GM19193 (cell line): ENCODE measurements at regions not wholly inside any gene's neighbourhood (a gene's known extent, or its start where the extent isn't known, plus 50 kb on each side); places are given as distances from the start of the nearest gene placed in this dataset.

Source experiments
- POLR2A ChIP-seq: IDR thresholded peaks from 4 replicates; pipeline ENCODE4 v1.6.1; 2011; ENCODE audit not compliant: insufficient read depth, insufficient read length; ENCODE audit errors: extremely low read depth

DNA sequence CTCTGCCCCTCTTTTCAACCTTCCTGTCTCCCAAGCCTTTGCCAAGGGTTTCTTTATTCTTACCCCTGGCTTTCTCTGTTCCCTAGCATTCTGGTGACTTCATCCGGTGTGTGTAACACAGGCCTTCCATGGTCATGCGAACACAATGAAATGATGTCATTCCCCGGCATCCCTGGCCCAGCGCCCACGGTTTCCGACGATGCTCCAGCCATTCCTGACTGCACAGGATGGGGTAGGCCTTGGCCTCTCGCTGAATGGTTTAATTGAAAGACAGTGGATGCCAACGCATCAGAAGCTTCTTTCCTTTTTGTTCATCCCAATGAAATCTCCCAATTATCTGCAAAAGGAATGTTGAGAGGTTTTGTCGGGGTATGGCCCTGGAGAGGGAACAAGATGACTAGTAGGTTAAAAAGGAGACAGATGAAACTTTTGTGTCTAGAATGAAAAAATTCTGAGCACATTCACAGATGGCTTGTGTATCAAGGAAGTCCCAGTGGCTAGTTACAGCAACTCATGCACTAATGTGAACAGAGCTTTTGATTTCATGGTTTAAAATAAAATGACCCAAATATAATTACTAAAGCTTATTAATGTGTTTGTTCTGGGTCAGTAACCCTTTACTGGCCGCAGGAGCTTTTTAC, 655.0 kb downstream of the QKI start:
- TF ChIP-seq POLR2A = no peak

DNA sequence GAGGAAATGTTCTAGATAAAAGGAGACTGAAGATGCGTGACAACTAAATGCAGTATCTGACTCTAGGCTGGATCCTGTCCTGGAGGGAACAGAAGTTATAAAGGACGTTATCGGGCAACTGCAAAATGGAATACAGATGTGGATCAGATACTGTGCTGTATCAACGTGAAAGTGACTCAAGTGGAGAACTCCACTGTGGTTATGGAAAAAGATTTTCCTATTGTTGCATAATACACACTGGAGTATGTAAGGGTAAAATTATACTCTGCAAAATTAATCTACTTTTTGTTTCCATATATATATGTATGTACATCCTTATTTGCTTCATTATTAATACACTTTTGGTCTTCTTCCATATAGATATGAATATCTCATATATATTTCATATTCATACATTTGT, 654.0 kb downstream of the QKI start:
- TF ChIP-seq POLR2A = no peak

DNA sequence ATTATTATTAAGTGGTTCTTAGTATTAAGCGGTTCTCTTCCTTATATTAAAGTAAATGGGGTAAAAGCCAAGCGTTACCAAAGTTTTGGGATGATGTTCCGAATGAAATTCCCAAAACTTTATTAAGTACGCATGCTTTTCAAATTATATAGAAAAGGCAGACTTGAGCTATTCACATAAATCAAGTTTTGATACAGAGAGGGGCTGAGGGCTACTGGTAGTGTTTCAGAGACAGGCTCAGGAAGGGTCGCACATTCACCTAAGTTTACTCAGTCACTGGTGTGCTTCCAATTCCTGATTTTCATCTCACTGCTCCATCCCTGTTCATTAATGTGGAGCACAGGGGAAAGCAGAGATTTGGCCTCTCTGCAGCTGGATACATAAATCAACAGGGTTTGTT, 652.2 kb downstream of the QKI start:
- no peak for TF ChIP-seq POLR2A

DNA sequence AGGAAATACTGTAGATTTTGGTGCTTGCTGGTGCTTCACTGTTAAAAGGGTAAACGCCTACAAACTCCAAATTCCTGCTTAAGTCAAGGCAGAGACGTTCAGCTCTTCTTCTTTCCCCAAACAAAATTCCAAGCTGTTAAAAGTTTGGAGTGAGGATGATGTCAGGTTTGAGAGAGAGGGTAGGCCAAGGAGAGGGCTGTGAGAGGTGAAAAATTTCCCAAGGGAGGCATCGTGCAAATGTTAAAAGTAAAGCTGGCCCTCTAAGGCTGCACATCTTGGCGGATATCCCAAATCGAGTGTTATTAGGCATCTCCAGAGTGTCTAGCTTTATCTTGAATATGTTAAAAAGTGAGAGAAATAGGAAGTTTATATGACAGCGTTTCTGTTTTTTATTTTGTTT, 651.8 kb downstream of the QKI start:
- TF ChIP-seq POLR2A = no peak

DNA sequence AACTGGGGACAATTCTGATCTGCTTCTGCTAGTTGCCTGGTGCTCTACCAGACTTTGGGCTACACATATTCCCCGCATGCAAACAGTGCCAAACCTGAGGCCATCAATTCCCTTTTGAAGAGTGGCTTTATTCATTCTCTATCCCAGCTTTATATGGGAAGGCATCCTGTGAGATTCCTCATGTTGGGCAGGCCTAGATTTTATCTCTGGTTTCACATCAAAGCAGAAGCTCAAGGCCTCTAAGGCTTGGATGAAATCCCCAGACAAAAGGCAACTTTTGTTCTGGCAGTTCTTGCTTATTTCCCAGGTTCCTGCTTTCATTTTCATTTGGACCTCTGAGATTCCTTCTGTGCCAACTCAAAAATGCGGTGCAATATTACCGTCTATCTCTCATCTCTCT, 648.8 kb downstream of the QKI start:
- no peak for TF ChIP-seq POLR2A

DNA sequence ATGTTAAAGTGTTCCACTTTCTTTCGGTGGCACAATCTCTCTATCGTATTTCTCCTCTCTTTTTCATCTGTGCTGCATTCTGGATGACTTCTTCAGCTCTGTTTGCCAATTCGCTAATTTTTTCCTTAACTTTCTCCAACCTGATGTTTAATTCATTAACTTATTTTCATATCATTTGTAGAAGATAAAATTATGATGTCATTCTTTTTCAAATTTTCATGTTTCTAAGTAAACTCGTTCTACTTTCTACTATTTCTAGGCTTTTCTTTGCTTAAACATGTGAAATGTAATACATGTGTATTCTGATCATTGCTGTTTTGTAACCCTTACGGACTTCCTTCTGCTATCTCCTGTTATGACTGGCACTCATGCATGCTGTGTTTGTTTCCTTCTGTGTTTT, 648.4 kb downstream of the QKI start:
- no peak for TF ChIP-seq POLR2A

DNA sequence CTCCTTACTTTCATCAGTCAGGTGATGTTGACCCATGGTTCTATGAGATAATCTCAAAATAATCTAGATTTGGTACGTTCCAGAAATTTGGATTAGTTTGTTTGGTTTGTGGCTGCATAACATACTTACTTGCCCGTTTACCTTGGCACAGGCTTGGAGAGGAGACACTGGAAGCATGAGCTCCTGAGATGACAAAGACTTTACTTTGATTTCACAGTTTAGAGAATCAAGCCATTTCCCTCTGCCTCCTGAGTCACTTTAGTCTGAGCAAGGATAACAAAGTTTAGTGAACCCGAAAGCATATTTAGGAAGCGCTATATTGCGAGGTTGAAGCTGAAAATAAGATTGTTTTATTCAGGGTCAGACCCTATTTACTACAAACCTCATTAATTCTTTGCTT, 643.4 kb downstream of the QKI start:
- no peak for TF ChIP-seq POLR2A

DNA sequence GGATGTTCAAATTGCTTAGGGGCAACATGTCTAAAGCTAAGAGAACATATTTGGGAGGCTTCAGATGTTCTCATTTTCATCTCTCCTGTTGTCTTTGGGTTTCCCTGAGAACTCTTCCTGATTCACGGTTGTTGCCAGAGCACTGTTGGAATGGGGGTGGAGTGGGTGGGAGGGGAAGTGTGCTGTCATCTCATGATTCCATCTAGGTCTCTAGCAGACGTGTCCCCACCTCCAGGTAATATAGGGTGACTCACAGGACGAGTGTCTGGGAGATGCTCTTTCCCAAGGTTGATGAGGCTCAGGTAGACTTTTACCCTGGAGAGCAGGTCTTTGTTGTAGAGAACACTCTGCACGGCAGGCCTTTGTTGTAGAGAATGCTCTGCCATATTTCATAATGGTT, 636.9 kb downstream of the QKI start:
- no peak for TF ChIP-seq POLR2A

DNA sequence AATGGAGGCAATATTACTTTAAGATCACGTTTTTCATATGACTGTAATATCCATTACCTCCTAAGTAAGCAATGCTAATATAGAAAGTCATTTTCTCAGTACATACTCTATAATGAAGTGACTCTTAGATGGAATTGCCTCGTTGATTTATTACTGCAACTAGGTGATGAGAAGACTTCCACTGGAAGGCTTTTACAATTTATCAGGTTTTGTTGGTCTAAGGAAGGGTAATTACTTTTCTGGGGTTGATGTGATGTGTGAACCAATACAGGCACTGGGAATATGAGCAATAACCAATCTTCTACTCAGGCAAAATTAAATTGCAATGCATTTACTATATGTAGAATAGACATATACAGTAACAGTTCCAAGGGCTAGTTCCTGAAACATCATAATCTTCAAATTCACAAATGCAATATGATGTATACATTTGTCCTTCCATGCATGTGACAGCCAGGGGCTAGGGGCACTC, 635.0 kb downstream of the QKI start:
- TF ChIP-seq POLR2A = no peak

DNA sequence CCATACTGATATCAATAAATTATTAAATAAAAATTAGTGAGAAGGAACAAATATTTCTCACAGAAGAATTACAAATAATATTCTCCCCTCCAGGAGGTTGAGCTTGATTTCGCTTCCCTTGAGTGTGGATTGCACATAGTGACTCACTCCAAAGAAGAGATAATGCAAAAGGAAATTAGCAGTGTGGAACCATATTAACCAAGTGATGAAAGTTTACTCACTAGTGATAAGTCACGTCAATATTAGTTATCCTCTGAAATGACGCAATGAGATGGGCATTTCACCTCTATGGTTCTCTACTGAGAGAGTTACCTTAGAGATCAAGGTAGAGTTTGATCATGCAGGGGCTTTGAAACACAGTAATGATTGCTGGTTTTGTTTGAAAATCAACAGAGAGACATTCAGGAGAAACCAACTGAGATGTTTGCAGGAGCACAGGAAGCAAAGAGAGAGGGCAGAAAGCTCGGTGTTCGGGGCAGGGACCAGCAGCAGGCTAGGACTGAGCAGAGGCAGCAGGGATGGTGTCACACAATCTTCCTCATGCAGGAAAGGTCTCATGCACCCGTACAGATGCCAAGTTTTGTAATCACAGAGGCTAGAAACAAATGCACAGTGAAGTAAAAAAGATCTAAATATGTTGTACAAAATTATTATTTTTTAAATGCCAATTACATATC, 634.5 kb downstream of the QKI start:
- TF ChIP-seq POLR2A = no peak

DNA sequence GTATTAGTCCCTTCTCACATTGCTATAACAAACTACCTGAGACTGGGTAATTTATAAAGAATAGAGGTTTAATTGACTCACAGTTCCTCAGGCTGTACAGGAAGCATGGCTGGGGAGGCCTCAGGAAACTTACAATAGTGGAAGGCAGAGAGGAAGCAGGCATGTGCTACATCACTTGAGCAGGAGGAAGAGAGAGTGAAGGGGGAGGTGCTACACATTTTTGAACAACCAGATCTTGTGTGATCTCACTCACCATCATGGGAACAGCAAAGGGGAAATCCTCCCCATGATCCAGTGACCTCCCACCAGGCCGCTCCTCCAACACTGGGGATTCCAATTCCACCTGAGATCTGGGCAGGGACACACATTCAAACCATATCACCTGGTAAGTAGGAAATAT, 630.6 kb downstream of the QKI start:
- TF ChIP-seq POLR2A = no peak

DNA sequence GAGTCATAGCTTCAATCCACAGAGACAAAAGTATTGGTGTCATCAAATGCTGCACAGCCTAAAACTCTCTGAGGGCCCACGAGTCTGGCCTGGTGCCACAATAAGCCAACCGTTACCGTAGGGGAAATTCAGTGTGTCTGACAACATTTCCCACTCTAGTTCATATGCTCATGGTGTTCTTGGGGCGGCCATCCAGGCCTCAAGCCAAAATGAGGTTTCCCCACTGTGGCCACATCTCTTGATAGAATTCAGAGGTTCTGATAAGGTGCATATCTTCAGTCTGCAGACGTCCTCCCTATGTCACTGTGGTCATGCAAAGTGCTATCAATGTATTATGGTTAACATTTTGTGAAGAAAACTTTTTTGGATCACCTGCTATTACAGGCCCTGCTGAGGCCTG, 627.7 kb downstream of the QKI start:
- TF ChIP-seq POLR2A = no peak

DNA sequence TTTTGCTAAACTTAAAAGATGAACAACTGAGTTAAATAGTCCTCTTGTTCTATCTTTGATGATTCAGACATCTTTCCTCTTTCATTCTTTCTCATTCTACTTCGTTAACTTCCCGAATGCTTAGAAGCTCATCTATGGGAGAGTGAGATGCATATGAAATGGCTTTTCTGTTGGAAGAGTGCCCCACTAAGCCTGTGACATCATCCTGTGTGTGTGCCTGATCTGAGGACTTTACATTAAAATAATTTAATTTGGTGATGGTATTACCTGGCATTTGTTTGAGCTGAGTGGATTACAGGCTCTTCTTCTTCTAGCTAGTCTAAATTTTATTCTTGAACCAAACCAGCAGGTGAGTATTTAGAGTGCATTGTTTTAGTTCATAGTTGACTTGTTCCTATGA, 626.5 kb downstream of the QKI start:
- TF ChIP-seq POLR2A = no peak

DNA sequence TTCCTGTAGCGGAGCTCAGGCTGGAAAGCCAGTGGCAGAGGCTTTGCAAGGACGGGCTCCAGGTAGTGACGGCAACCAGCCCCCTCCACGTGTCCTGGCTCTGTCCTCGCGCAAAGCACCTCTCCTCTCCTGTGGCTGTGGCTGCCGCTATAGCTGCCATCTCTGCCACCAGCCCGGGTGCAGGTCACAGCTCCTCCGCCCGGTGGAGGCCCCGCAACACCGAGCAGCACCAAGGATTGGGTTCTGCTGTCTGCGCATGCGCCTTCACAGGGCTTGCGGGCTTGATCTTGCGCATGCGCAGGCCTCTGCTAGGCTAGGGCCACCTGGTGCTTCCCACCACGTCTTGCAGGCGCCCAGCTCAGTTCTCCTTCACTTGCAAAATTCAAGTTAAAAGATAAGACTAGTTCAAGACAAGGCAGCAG, 625.4 kb downstream of the QKI start:
- TF ChIP-seq POLR2A = no peak

DNA sequence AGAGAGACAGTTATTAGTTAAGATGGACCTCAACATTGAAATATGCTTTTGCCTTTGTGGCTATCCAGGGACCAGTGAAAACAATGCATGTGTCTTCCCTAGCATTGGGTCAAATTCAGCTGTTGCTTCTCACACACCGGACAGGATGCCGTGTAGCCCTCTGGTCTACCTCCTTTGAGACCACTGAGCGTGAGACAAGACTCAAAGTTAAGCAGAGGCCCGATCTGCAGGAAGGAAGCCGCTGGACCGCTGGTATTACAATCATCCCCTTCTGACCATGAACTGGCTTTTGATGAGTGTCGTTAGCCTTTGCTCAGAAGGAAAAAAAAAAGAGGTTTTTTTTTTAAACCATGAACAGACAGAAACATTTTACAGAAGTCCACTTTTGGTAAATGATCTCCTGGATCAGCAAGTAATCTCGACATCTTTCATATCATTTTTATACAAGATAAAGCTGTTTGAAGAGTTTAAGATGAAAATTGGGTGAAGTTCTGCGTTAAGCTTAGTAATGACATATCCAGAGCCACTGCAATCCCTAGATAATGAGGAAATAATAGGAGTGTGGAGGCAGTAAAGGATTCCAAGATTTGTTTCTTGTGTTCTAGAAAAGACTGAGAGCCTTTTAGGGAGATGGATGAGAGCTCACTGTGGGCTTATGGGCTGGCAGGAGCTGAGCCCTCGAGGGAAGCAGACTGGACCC, 622.8 kb downstream of the QKI start:
- no peak for TF ChIP-seq POLR2A
